AG04449 (cell line): ENCODE measurements at regions not wholly inside any gene's neighbourhood (a gene's known extent, or its start where the extent isn't known, plus 50 kb on each side); places are given as distances from the start of the nearest gene placed in this dataset.
A peak's percentile ranks its signal among the peaks of the same experiment; 100 is the strongest.
"Not testable (repeated sequence)": the region's sequence is repeated elsewhere in the genome, so short reads cannot be mapped to it uniquely, and the experiment has no call there.

ENCODE experiments used
- CTCF ChIA-PET: fragments of 350-600 bp; formaldehyde crosslinking; extraction: SDS; loops from one replicate; lab custom pipeline; 2021; ENCODE audit warnings: antibody characterized with exemption; lab: Yijun Ruan, JAX
- POLR2A ChIA-PET: fragments of 400-600, 350-600 bp; formaldehyde crosslinking; extraction: SDS; loops from one replicate; lab custom pipeline; 2020; ENCODE audit warnings: antibody characterized with exemption, inconsistent platforms; lab: Yijun Ruan, JAX
- DNase-seq: peaks from one replicate; pipeline ENCODE4 v3.0.0-alpha.2; 2010; ENCODE audit warnings: low read depth, low spot score
- H3K4me3 ChIP-seq: 2 replicates; pipeline ENCODE4 v1.5.1; 2011; ENCODE audit warnings: low read depth, mild to moderate bottlenecking, control low read depth, low read length
- CTCF ChIP-seq: IDR thresholded peaks from one replicate; pipeline ENCODE4 v1.5.1; 2011; ENCODE audit warnings: mild to moderate bottlenecking, moderate library complexity, low read length, control low read depth, inconsistent platforms; ENCODE audit not compliant: insufficient read depth; ENCODE audit errors: missing control alignments

- no peak for TF ChIP-seq CTCF
- ChIA-PET POLR2A (interaction anchor here (0.5 to 1.2 kb wide), 4 partner anchors 18 to 635 kb away, joined by 3 to 7 read pairs (median 4); partner anchors contain the start of gene PIK3R1), CTCF (no interaction called here)
- no peak for DNase-seq
- no peak overlapping the region for H3K4me3 ChIP-seq
These were observed 187.3 kb upstream of the PIK3R1 start for GRCh38 chr5:68028131-68028727.

- CTCF ChIA-PET: no interaction called here
- POLR2A ChIA-PET: interaction anchor here (0.5 to 1.2 kb wide), 3 partner anchors 19 to 634 kb away, joined by 3 to 7 read pairs (median 6); partner anchors contain the start of gene PIK3R1
- DNase-seq: peak; percentile 84
- H3K4me3 ChIP-seq: no peak overlapping the region
- TF ChIP-seq CTCF: no peak
These were observed 188.0 kb upstream of the PIK3R1 start for GRCh38 chr5:68027519-68027918.

GRCh38 chr5:68026092-68026885 is 189.3 kb upstream of the PIK3R1 start:
- DNase-seq: no peak
- POLR2A ChIA-PET: no interaction called here
- CTCF ChIA-PET: no interaction called here
- TF ChIP-seq CTCF: no peak
- H3K4me3 ChIP-seq: no peak overlapping the region

GRCh38 chr5:68024426-68024825 is 191.1 kb upstream of the PIK3R1 start:
- no peak for TF ChIP-seq CTCF
- POLR2A ChIA-PET: no interaction called here
- DNase-seq: no peak
- no peak overlapping the region for H3K4me3 ChIP-seq
- CTCF ChIA-PET: no interaction called here

DNA sequence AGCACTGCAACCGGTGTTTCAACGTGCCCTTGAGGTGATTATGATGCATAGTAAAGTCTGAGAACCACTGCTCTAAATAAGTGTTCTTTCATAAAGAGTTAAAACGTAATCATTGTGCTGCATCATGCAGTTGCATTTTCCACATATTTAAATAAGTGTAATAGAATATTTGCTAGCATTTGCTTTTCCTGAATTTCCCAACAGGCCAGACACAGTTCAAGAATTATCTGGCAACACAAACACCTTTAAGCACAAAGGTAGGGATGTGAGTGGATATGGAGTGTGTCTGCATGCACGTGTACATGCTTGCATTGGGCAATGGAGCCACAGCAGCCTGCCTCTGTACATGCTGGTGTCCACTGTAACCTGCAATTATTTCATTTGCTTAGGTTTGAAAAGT is 193.6 kb upstream of the PIK3R1 start:
- ChIA-PET CTCF (no interaction called here), POLR2A (no interaction called here)
- TF ChIP-seq CTCF: no peak
- no peak overlapping the region for H3K4me3 ChIP-seq
- DNase-seq: no peak

GRCh38 chr5:68021227-68021626 is 194.3 kb upstream of the PIK3R1 start:
- POLR2A ChIA-PET: no interaction called here
- TF ChIP-seq CTCF: no peak
- CTCF ChIA-PET: no interaction called here
- DNase-seq: no peak
- no peak overlapping the region for H3K4me3 ChIP-seq

GRCh38 chr5:68020461-68020969 is 195.0 kb upstream of the PIK3R1 start:
- H3K4me3 ChIP-seq, POLR2A ChIA-PET, CTCF ChIA-PET, DNase-seq: not testable (repeated sequence)
